Gastrocnemius medialis (tissue), 4 donors: ENCODE measurements at regions not wholly inside any gene's neighbourhood (a gene's known extent, or its start where the extent isn't known, plus 50 kb on each side); places are given as distances from the start of the nearest gene placed in this dataset.

Experiments used
- ATAC-seq, 2 donors: fragments of 150-250 bp; one replicate each; pipeline ENCODE4 v1.9.1; 2016
- DNase-seq, 2 donors: peaks; one replicate each; pipeline ENCODE4 v3.0.0-alpha.2; 2019
- H3K27ac ChIP-seq, 4 donors: fragments of 200-600 bp; sonication (generic); 1 replicate in 1 of 4; 2 replicates in 3 of 4; pipeline ENCODE4 v1.5.1; 2016 to 2018; ENCODE audit warnings: mild to moderate bottlenecking in 2 of 4, moderate library complexity in 1 of 4
- H3K27me3 ChIP-seq, 3 donors: fragments of 200-600 bp; sonication (generic) in 2 of 3; 1 replicate in 1 of 3; 2 replicates in 2 of 3; pipeline versions ENCODE4 v1.5.1 to v1.6.0; 2016 to 2019; ENCODE audit warnings: mild to moderate bottlenecking in 1 of 3, moderate library complexity in 1 of 3
- H3K36me3 ChIP-seq, 2 donors: fragments of 200-600 bp; sonication (generic) in 1 of 2; one replicate each; pipeline ENCODE4 v1.5.1; 2017 to 2018
- H3K4me1 ChIP-seq, 2 donors: fragments of 200-600 bp; sonication (generic) in 1 of 2; one replicate each; pipeline ENCODE4 v1.5.1; 2016 to 2017; ENCODE audit warnings: mild to moderate bottlenecking in 2 of 2
- H3K4me3 ChIP-seq, 4 donors: fragments of 200-600 bp; sonication (generic) in 3 of 4; 1 replicate in 1 of 4; 2 replicates in 3 of 4; pipeline ENCODE4 v1.5.1; 2016 to 2019; ENCODE audit warnings: mild to moderate bottlenecking in 2 of 4
- H3K9me3 ChIP-seq, 3 donors: fragments of 200-600 bp; sonication (generic) in 2 of 3; 1 replicate in 1 of 3; 2 replicates in 2 of 3; pipeline ENCODE4 v1.5.1; 2016 to 2019
- CTCF ChIP-seq, 5 experiments: fragments of 450-650 bp in 3 of 5; fragments of 200-600 bp in 2 of 5; sonication (generic) in 2 of 5; IDR thresholded peaks in 4 of 5; conservative IDR thresholded peaks in 1 of 5; 1 replicate in 4 of 5; 2 replicates in 1 of 5; pipeline ENCODE4 v1.5.1; 2016 to 2019; ENCODE audit warnings: antibody characterized with exemption in 5 of 5, mild to moderate bottlenecking in 3 of 5, moderate library complexity in 3 of 5
- POLR2A ChIP-seq, 2 donors: fragments of 450-650 bp; IDR thresholded peaks; one replicate each; pipeline ENCODE4 v1.6.1; 2017; ENCODE audit warnings: antibody characterized with exemption in 2 of 2, mild to moderate bottlenecking in 2 of 2, moderate library complexity in 2 of 2
- in situ Hi-C, 4 donors: fragments of 200-750 bp; cut with MboI; loops; one replicate each; pipeline versions ENCODE4 v1.15.0 to v1.8.0; 2017; ENCODE audit warnings: low sequenced_read_pairs in 4 of 4
- intact Hi-C: fragments of 100-400 bp; cut with DNase I; formaldehyde crosslinking; loops from one replicate; pipeline ENCODE4 v1.15.1; 2023; ENCODE audit warnings: low total_unique reads

GRCh38 chr9:22389271-22389670 lies 57.4 kb upstream of the DMRTA1 start:
- ATAC-seq (no peak), DNase-seq (no peak)
- Histone ChIP-seq H3K27me3 (no peaks in the 10 kb centered on the region), H3K36me3 (no peaks in the 10 kb centered on the region), H3K9me3 (no peaks in the 10 kb centered on the region), H3K4me3 (no peak overlapping the region), H3K27ac (no peak overlapping the region), H3K4me1 (no peaks in the 10 kb centered on the region)
- in situ Hi-C loops = no loop called here
- intact Hi-C loops = no loop called here
- no peak for TF ChIP-seq CTCF (IDR thresholded peaks at IDR 0.05 in 4 of 5, conservative IDR thresholded peaks at IDR 0.05 in 1 of 5)
- TF ChIP-seq POLR2A (IDR thresholded peaks at IDR 0.05) = no peak

- TF ChIP-seq POLR2A (IDR thresholded peaks at IDR 0.05) = no peak
- TF ChIP-seq CTCF (IDR thresholded peaks at IDR 0.05 in 4 of 5, conservative IDR thresholded peaks at IDR 0.05 in 1 of 5) = no peak
- Histone ChIP-seq H3K36me3 (no peaks in the 10 kb centered on the region), H3K4me3 (no peak overlapping the region), H3K27me3 (no peaks in the 10 kb centered on the region), H3K9me3 (no peaks in the 10 kb centered on the region), H3K4me1 (no peaks in the 10 kb centered on the region), H3K27ac (no peak overlapping the region)
- ATAC-seq (no peak), DNase-seq (no peak)
- intact Hi-C loops (no loop called here), in situ Hi-C loops (no loop called here)
Measured at GRCh38 chr9:22392523-22392922, 54.1 kb upstream of the DMRTA1 start.

DNA sequence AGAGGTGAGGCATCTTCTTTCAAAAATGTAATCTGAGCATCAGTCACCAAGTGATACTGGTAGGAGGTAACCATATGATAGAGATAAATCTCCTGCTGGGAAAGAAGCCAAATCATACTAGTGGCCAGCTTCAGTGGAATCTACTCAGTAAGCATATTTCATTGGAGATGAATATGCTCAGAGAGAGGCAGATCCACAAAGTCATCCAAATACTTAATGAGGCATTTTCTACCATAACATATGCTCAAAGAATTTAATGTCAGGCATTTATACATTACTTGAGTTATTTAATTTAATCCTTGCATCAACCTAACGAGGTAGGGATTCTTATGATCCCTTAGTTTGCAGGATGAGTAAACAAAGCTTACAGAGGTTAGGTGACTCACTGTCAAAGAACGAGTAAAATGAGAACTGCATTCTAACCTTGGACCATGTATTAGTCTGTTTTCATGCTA lies 50.9 kb upstream of the DMRTA1 start:
- intact Hi-C loops (no loop called here), in situ Hi-C loops (no loop called here)
- no peak for ATAC-seq
- Histone ChIP-seq H3K4me1 (no peaks in the 10 kb centered on the region), H3K27me3 (no peaks in the 10 kb centered on the region), H3K4me3 (no peak overlapping the region), H3K36me3 (no peaks in the 10 kb centered on the region), H3K9me3 (no peaks in the 10 kb centered on the region), H3K27ac (no peak overlapping the region)
- TF ChIP-seq CTCF (IDR thresholded peaks at IDR 0.05 in 4 of 5, conservative IDR thresholded peaks at IDR 0.05 in 1 of 5) (no peak), POLR2A (IDR thresholded peaks at IDR 0.05) (no peak)
- no peak for DNase-seq
